Panc1 (cell line): ENCODE measurements at regions not wholly inside any gene's neighbourhood (a gene's known extent, or its start where the extent isn't known, plus 50 kb on each side); places are given as distances from the start of the nearest gene placed in this dataset.

Source experiments
- ATAC-seq: fragments of 200-7000 bp; cut with Tn5 transposase; 2 replicates; pipeline ENCODE4 v1.9.1; 2020; ENCODE audit warnings: mild to moderate bottlenecking, moderate library complexity
- BruUV-seq: library from RNA; stranded (reverse); fragments of 400-500 nt; replicated peaks from 2 replicates; lab custom pipeline; 2021; lab: Mats Ljungman, UMichigan
- CTCF ChIA-PET: fragments of 300-600 bp; sonication (Branson Sonifier 250); formaldehyde crosslinking; loops from one replicate; lab custom pipeline; 2022; ENCODE audit warnings: antibody characterized with exemption; lab: Charles Lee
- POLR2A ChIA-PET: fragments of 300-600 bp; sonication (Branson Sonifier 250); formaldehyde crosslinking; loops from one replicate; lab custom pipeline; 2022; ENCODE audit warnings: antibody characterized with exemption; lab: Charles Lee
- DNase-seq: peaks from one replicate; pipeline ENCODE4 v3.0.0-alpha.2; 2010; ENCODE audit warnings: low read depth, low spot score
- H3K27ac ChIP-seq: 2 replicates; pipeline ENCODE4 v1.5.1; 2011; ENCODE audit warnings: mild to moderate bottlenecking, low read length, inconsistent platforms
- H3K27me3 ChIP-seq: fragments of 200-500 bp; sonication (Bioruptor generic); 2 replicates; pipeline ENCODE4 v1.6.0; 2014; ENCODE audit warnings: low read length, inconsistent platforms; ENCODE audit not compliant: control insufficient read depth, insufficient read depth
- H3K36me3 ChIP-seq: fragments of 200-500 bp; sonication (Bioruptor generic); 2 replicates; pipeline ENCODE4 v1.5.1; 2014; ENCODE audit warnings: inconsistent platforms, mild to moderate bottlenecking, low read length, moderate library complexity; ENCODE audit not compliant: control insufficient read depth, insufficient read depth
- H3K4me1 ChIP-seq: 2 replicates; pipeline ENCODE4 v1.5.1; 2011; ENCODE audit warnings: inconsistent platforms, mild to moderate bottlenecking, low read length, moderate library complexity; ENCODE audit not compliant: control insufficient read depth, insufficient read depth
- H3K4me3 ChIP-seq, 2 experiments: 2 replicates each; pipeline ENCODE4 v1.5.1; 2011 to 2012; ENCODE audit warnings: low read depth in 2 of 2, low read length in 2 of 2, mild to moderate bottlenecking in 2 of 2, inconsistent platforms in 1 of 2, moderate library complexity in 1 of 2
- H3K9me3 ChIP-seq: fragments of 200-500 bp; sonication (Bioruptor generic); 2 replicates; pipeline ENCODE4 v1.5.1; 2014; ENCODE audit warnings: low read depth, mild to moderate bottlenecking, inconsistent platforms, low read length, moderate library complexity; ENCODE audit not compliant: control insufficient read depth, insufficient read depth
- CTCF ChIP-seq: fragments of 450-650 bp; IDR thresholded peaks from 2 replicates; pipeline ENCODE4 v1.5.1; 2017; ENCODE audit warnings: mild to moderate bottlenecking
- POLR2AphosphoS5 ChIP-seq: IDR thresholded peaks from 2 replicates; pipeline ENCODE4 v1.6.1; 2012; ENCODE audit warnings: mild to moderate bottlenecking, low read depth, low read length, moderate library complexity
- REST ChIP-seq, 2 experiments: IDR thresholded peaks; 2 replicates each; pipeline ENCODE4 v1.6.1; 2011 to 2012; ENCODE audit warnings: low read depth in 2 of 2, control low read depth in 1 of 2, low read length in 1 of 2, mild to moderate bottlenecking in 1 of 2, moderate library complexity in 1 of 2; ENCODE audit not compliant: insufficient read depth in 1 of 2
- SIN3A ChIP-seq: IDR thresholded peaks from 2 replicates; pipeline ENCODE4 v1.6.1; 2012; ENCODE audit warnings: low read depth, mild to moderate bottlenecking, low read length, moderate library complexity, borderline replicate concordance; ENCODE audit not compliant: insufficient read depth
- TCF7L2 ChIP-seq: IDR thresholded peaks from 2 replicates; pipeline ENCODE4 v1.6.1; 2011; ENCODE audit warnings: mild to moderate bottlenecking, low read depth, low read length, inconsistent platforms
- in situ Hi-C: cut with HindIII; loops from 2 replicates; pipeline ENCODE4 v1.10.0; 2016; ENCODE audit warnings: low sequenced_read_pairs, low pct_unique_long_range_greater_than_20kb
- intact Hi-C: fragments of 100-400 bp; cut with micrococcal nuclease; formaldehyde crosslinking; loops from one replicate; pipeline ENCODE4 v1.10.0; 2022; ENCODE audit not compliant: unreplicated experiment

- POLR2A ChIA-PET: no interaction called here
- CTCF ChIA-PET: interaction anchor here (0.7 kb wide), 1 partner anchor 73 kb away, joined by 3 read pairs; no protein-coding TSS in a partner anchor
- Histone ChIP-seq H3K4me3 (no peak overlapping the region), H3K4me1 (no peaks in the 10 kb centered on the region), H3K27me3 (peaks cover 7% of the 10 kb centered on the region), H3K9me3 (no peaks in the 10 kb centered on the region), H3K36me3 (no peaks in the 10 kb centered on the region), H3K27ac (no peak overlapping the region)
- no TSS peak for BruUV-seq
- no peak for ATAC-seq
- intact Hi-C loops: no loop called here
- no peak for TF ChIP-seq REST (IDR thresholded peaks at IDR 0.05; ENCODE audit: insufficient read depth in 1 of 2, low read depth in 2 of 2, low read length in 1 of 2)
- TF ChIP-seq SIN3A: no peak
- TF ChIP-seq TCF7L2: no peak
- no peak for TF ChIP-seq POLR2AphosphoS5
- TF ChIP-seq CTCF: no peak
- DNase-seq: no peak
- in situ Hi-C loops: no loop called here
Observed at GRCh38 chr10:131758062-131758938, 142.5 kb upstream of the PPP2R2D start.

- in situ Hi-C loops: no loop called here
- POLR2A ChIA-PET: no interaction called here
- CTCF ChIA-PET: interaction anchor here (0.7 kb wide), 1 partner anchor 72 kb away, joined by 3 read pairs; no protein-coding TSS in a partner anchor
- no TSS peak for BruUV-seq
- no peak for DNase-seq
- Histone ChIP-seq H3K27ac (no peak overlapping the region), H3K9me3 (no peaks in the 10 kb centered on the region), H3K27me3 (peaks cover 7% of the 10 kb centered on the region), H3K36me3 (no peaks in the 10 kb centered on the region), H3K4me1 (no peaks in the 10 kb centered on the region), H3K4me3 (no peak overlapping the region)
- TF ChIP-seq REST (IDR thresholded peaks at IDR 0.05; ENCODE audit: insufficient read depth in 1 of 2, low read depth in 2 of 2, low read length in 1 of 2) (no peak), CTCF (no peak), SIN3A (no peak), TCF7L2 (no peak)
- no peak for ATAC-seq
- intact Hi-C loops: no loop called here
Observed at GRCh38 chr10:131758939-131759301, 141.9 kb upstream of the PPP2R2D start.
